ENCODE measurements at regions not wholly inside any gene's neighbourhood (a gene's known extent, or its start where the extent isn't known, plus 50 kb on each side); places are given as distances from the start of the nearest gene placed in this dataset.

DNA sequence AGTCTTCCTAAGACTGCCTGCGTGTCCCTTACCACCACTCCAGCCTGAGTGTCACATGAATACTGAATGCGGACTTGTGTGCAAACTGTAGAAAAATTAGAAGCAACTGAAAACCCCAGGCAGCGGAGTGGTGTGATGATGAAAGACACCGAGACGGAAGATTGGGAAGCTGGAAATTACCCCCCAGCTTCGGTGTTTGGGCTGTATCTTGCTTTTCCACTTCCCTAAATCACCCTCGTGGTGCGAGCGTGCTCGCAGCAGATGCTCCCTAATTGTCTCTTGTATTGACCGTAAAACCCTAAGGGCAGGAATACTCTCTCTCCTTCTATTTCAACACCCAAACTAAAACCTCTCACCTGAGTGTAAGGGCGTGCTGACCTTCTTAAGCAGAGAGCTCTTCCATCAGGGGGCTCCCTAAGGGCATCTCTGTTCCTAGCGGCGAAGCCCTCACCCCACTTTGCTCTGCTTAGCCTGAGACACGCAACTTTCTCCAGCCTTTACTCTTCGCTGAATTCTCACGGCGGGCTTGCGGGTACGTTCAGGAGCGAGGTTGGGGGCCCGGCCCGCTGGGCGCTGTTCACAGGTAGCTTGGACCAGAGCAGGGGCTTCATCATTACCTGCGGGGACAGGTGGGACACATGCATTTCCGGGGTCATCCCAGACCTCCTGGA, 62.4 kb downstream of the CRYBB2 start:
- Histone ChIP-seq H3K79me2 (ENCODE audit: insufficient read depth, low read length) (no peaks in the 10 kb centered on the region), H3K27me3 (ENCODE audit: insufficient read depth, low read length) (peaks cover 6% of the 10 kb centered on the region; the same call in 1 of the 2 replicates), H3K9me3 (ENCODE audit: control insufficient read depth in 1 of 2, insufficient read depth in 1 of 2, low read depth in 1 of 2, low read length in 2 of 2) (no peaks in the 10 kb centered on the region), H2AFZ (ENCODE audit: low read depth, low read length, poor library complexity, severe bottlenecking) (no peak overlapping the region), H3K4me2 (ENCODE audit: low read length) (no peak overlapping the region), H3K4me1 (ENCODE audit: control insufficient read depth in 1 of 2, insufficient read depth in 2 of 2, low read length in 2 of 2) (no peaks in the 10 kb centered on the region), H3K9ac (ENCODE audit: low read length) (no peak overlapping the region), H4K20me1 (ENCODE audit: insufficient read depth) (no peaks in the 10 kb centered on the region), H3K27ac (ENCODE audit: low read depth, low read length) (no peak overlapping the region), H3K4me3 (replicated peaks in 1 of 2; ENCODE audit: low read depth in 1 of 2, low read length in 2 of 2) (no peak overlapping the region), H3K36me3 (ENCODE audit: control insufficient read depth in 1 of 2, insufficient read depth in 2 of 2, low read length in 2 of 2) (no peaks in the 10 kb centered on the region), H3K9me2 (ENCODE audit: insufficient read depth) (no peaks in the 10 kb centered on the region)
- DNase-seq (ENCODE audit: low read depth, low spot score) = no peak
- no peak for TF ChIP-seq YY1 (IDR thresholded peaks at IDR 0.05; ENCODE audit: extremely low read depth, insufficient replicate concordance, low read depth, low read length)
- TF ChIP-seq SRF (IDR thresholded peaks at IDR 0.05; ENCODE audit: low read depth) = no peak
- no peak for TF ChIP-seq TCF7L2 (IDR thresholded peaks at IDR 0.05; ENCODE audit: borderline replicate concordance, extremely low read depth, insufficient read depth, insufficient read length)
- no peak for TF ChIP-seq CEBPB (IDR thresholded peaks at IDR 0.05; ENCODE audit: low read depth)
- no peak for TF ChIP-seq ZNF274 (IDR thresholded peaks at IDR 0.05; ENCODE audit: low read depth, low read length)
- no peak for TF ChIP-seq JUND (IDR thresholded peaks at IDR 0.05)
- no peak for TF ChIP-seq RAD21 (IDR thresholded peaks at IDR 0.05; ENCODE audit: low read depth)
- TF ChIP-seq POLR2A (IDR thresholded peaks at IDR 0.05; ENCODE audit: borderline replicate concordance, extremely low read depth, insufficient read depth, insufficient read length) = no peak
- no peak for TF ChIP-seq EZH2 (IDR thresholded peaks at IDR 0.05)
- TF ChIP-seq POLR2AphosphoS5 (IDR thresholded peaks at IDR 0.05; ENCODE audit: low read depth, low read length) = no peak
- TF ChIP-seq, protein P1, sequence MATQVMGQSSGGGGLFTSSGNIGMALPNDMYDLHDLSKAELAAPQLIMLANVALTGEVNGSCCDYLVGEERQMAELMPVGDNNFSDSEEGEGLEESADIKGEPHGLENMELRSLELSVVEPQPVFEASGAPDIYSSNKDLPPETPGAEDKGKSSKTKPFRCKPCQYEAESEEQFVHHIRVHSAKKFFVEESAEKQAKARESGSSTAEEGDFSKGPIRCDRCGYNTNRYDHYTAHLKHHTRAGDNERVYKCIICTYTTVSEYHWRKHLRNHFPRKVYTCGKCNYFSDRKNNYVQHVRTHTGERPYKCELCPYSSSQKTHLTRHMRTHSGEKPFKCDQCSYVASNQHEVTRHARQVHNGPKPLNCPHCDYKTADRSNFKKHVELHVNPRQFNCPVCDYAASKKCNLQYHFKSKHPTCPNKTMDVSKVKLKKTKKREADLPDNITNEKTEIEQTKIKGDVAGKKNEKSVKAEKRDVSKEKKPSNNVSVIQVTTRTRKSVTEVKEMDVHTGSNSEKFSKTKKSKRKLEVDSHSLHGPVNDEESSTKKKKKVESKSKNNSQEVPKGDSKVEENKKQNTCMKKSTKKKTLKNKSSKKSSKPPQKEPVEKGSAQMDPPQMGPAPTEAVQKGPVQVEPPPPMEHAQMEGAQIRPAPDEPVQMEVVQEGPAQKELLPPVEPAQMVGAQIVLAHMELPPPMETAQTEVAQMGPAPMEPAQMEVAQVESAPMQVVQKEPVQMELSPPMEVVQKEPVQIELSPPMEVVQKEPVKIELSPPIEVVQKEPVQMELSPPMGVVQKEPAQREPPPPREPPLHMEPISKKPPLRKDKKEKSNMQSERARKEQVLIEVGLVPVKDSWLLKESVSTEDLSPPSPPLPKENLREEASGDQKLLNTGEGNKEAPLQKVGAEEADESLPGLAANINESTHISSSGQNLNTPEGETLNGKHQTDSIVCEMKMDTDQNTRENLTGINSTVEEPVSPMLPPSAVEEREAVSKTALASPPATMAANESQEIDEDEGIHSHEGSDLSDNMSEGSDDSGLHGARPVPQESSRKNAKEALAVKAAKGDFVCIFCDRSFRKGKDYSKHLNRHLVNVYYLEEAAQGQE (IDR thresholded peaks at IDR 0.05; ENCODE audit: low read depth) = no peak
- no peak for TF ChIP-seq ZFX (IDR thresholded peaks at IDR 0.05)
- TF ChIP-seq, protein P2, sequence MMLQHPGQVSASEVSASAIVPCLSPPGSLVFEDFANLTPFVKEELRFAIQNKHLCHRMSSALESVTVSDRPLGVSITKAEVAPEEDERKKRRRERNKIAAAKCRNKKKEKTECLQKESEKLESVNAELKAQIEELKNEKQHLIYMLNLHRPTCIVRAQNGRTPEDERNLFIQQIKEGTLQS (IDR thresholded peaks at IDR 0.05) = no peak
- TF ChIP-seq ELF1 (IDR thresholded peaks at IDR 0.05; ENCODE audit: borderline replicate concordance, low read depth) = no peak
- TF ChIP-seq, protein P3, sequence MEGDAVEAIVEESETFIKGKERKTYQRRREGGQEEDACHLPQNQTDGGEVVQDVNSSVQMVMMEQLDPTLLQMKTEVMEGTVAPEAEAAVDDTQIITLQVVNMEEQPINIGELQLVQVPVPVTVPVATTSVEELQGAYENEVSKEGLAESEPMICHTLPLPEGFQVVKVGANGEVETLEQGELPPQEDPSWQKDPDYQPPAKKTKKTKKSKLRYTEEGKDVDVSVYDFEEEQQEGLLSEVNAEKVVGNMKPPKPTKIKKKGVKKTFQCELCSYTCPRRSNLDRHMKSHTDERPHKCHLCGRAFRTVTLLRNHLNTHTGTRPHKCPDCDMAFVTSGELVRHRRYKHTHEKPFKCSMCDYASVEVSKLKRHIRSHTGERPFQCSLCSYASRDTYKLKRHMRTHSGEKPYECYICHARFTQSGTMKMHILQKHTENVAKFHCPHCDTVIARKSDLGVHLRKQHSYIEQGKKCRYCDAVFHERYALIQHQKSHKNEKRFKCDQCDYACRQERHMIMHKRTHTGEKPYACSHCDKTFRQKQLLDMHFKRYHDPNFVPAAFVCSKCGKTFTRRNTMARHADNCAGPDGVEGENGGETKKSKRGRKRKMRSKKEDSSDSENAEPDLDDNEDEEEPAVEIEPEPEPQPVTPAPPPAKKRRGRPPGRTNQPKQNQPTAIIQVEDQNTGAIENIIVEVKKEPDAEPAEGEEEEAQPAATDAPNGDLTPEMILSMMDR (IDR thresholded peaks at IDR 0.05 in 2 of 3, conservative IDR thresholded peaks at IDR 0.05 in 1 of 3; ENCODE audit: borderline replicate concordance in 1 of 3, insufficient read depth in 1 of 3, low read depth in 2 of 3, low read length in 2 of 3) = no peak
- no peak for TF ChIP-seq SP1 (IDR thresholded peaks at IDR 0.05; ENCODE audit: low read depth)
- no peak for TF ChIP-seq ZBTB33 (IDR thresholded peaks at IDR 0.05; ENCODE audit: extremely low read depth, insufficient replicate concordance, low read length)
- no peak for TF ChIP-seq EZH2phosphoT487 (IDR thresholded peaks at IDR 0.05; ENCODE audit: borderline replicate concordance)
- no peak for TF ChIP-seq EGR1 (IDR thresholded peaks at IDR 0.05; ENCODE audit: low read depth)
- no peak for TF ChIP-seq FOSL1 (IDR thresholded peaks at IDR 0.05; ENCODE audit: low read depth)
- BruUV-seq (replicated peaks) = no TSS peak
- ChIA-PET POLR2A (no interaction called here), CTCF (no interaction called here), RAD21 (ENCODE audit: low non-redundant PET in 1 of 2, low total read pairs in 2 of 2, uncharacterized antibody in 2 of 2, unreplicated experiment in 2 of 2) (no interaction called here)
- intact Hi-C loops (cut with micrococcal nuclease) = no loop called here
- ATAC-seq = no peak
